ENCODE measurements at regions not wholly inside any gene's neighbourhood (a gene's known extent, or its start where the extent isn't known, plus 50 kb on each side); places are given as distances from the start of the nearest gene placed in this dataset.

DNA sequence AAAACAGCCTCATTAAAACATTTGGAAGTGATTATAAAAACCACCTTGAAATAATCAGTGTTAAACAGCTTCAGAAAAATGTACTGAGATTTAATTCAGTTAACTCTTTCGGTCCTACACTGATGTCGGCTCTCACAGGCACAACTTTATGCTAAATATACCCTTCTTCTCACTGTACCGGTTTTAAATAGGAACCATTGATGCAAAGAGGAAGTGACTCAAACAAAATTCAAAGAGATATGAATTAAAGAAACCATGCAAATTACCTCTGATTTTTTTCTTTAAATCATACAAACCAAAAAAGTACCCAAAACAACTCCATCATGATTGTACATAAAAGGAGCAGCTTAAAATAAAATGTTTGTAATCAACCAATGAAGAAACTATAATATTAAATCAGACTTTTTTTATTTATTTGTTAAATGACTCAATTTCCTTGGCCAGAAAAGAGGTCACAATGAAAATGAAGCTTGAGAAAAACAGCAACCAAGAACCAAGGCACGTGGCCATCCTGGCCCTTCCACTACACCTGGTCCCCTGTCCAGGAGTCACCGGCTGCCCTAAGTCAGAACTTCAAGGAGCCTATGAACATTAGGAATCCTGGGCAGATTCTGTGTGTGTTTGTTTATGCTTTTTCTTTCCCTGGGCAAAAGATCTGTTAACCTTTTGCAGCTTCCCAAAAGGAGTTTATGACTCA is 73.0 kb upstream of the CABCOCO1 start:
- TF ChIP-seq, protein P1, sequence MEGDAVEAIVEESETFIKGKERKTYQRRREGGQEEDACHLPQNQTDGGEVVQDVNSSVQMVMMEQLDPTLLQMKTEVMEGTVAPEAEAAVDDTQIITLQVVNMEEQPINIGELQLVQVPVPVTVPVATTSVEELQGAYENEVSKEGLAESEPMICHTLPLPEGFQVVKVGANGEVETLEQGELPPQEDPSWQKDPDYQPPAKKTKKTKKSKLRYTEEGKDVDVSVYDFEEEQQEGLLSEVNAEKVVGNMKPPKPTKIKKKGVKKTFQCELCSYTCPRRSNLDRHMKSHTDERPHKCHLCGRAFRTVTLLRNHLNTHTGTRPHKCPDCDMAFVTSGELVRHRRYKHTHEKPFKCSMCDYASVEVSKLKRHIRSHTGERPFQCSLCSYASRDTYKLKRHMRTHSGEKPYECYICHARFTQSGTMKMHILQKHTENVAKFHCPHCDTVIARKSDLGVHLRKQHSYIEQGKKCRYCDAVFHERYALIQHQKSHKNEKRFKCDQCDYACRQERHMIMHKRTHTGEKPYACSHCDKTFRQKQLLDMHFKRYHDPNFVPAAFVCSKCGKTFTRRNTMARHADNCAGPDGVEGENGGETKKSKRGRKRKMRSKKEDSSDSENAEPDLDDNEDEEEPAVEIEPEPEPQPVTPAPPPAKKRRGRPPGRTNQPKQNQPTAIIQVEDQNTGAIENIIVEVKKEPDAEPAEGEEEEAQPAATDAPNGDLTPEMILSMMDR (IDR thresholded peaks at IDR 0.05): no peak
- TF ChIP-seq EP300 (IDR thresholded peaks at IDR 0.05): no peak
- TF ChIP-seq POLR2A (IDR thresholded peaks at IDR 0.05): no peak
